ENCODE measurements at regions not wholly inside any gene's neighbourhood (a gene's known extent, or its start where the extent isn't known, plus 50 kb on each side); places are given as distances from the start of the nearest gene placed in this dataset.

DNA sequence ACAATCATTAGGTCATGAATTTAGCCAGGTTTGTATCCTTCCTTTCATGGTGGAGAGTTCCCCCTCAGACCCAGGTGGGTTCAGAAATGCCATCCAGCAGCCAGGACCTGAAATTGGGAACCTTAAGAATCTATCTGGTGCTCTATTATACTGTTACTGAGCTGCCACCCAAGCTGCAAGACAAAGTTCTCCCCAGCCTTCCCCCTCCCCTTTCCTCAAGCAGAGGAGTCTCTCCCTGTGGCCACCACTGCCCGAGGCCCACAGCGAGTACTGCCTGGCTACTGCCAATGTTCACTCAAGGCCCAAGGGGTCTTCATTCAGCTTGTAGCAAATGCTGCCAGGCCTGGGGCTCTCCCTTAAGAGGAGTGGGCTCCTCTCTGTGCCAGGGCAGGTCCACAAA lies 133.8 kb downstream of the TMEM38B start:
- no peak for DNase-seq (ENCODE audit: low read depth)
- no peak for TF ChIP-seq MYC (IDR thresholded peaks at IDR 0.05; ENCODE audit: low read depth, low read length)
- TF ChIP-seq, protein P1, sequence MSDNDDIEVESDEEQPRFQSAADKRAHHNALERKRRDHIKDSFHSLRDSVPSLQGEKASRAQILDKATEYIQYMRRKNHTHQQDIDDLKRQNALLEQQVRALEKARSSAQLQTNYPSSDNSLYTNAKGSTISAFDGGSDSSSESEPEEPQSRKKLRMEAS (IDR thresholded peaks at IDR 0.05; ENCODE audit: low read depth, low read length), result no peak
- no peak for TF ChIP-seq POLR2A (IDR thresholded peaks at IDR 0.05; ENCODE audit: extremely low read depth, insufficient read length)
- TF ChIP-seq, protein P2, sequence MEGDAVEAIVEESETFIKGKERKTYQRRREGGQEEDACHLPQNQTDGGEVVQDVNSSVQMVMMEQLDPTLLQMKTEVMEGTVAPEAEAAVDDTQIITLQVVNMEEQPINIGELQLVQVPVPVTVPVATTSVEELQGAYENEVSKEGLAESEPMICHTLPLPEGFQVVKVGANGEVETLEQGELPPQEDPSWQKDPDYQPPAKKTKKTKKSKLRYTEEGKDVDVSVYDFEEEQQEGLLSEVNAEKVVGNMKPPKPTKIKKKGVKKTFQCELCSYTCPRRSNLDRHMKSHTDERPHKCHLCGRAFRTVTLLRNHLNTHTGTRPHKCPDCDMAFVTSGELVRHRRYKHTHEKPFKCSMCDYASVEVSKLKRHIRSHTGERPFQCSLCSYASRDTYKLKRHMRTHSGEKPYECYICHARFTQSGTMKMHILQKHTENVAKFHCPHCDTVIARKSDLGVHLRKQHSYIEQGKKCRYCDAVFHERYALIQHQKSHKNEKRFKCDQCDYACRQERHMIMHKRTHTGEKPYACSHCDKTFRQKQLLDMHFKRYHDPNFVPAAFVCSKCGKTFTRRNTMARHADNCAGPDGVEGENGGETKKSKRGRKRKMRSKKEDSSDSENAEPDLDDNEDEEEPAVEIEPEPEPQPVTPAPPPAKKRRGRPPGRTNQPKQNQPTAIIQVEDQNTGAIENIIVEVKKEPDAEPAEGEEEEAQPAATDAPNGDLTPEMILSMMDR (IDR thresholded peaks at IDR 0.05; ENCODE audit: low read depth, low read length), result no peak
- H3K4me3 ChIP-seq (ENCODE audit: low read depth, low read length), result no peak overlapping the region

DNA sequence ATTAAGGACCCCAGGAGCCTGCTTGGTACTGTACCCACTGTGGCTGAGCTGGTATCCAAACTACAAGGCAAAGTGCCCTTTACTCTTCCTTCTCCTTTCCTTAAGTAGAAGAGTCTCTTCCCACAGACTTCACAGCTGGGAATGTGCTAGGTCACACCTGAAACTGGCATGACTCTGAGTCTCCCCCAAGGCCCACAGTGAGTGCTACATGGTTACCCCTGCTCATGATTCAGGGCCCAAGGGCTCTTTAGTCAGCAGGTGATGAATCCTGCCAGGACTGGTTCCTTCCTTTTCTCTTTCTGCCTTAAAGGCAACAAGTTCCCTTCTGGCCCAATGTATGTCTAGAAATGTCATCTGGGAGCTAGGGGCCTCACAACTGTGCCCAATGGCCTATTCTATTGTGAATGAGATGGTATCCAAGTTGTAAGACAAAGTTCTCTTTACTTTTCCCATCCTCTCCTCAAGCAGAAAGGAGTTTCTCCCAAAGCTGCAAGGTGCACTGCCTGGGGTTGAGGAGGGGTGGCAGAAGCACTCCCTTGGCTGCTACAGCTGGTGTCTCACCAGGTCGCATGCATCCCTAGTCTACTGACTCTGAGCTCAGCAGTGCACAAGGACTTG lies 134.4 kb downstream of the TMEM38B start:
- TF ChIP-seq POLR2A (IDR thresholded peaks at IDR 0.05; ENCODE audit: extremely low read depth, insufficient read length) (no peak), MYC (IDR thresholded peaks at IDR 0.05; ENCODE audit: low read depth, low read length) (no peak)
- TF ChIP-seq, protein P1 (IDR thresholded peaks at IDR 0.05; ENCODE audit: low read depth, low read length), result no peak
- TF ChIP-seq, protein P2 (IDR thresholded peaks at IDR 0.05; ENCODE audit: low read depth, low read length), result no peak
- no peak overlapping the region for H3K4me3 ChIP-seq (ENCODE audit: low read depth, low read length)

DNA sequence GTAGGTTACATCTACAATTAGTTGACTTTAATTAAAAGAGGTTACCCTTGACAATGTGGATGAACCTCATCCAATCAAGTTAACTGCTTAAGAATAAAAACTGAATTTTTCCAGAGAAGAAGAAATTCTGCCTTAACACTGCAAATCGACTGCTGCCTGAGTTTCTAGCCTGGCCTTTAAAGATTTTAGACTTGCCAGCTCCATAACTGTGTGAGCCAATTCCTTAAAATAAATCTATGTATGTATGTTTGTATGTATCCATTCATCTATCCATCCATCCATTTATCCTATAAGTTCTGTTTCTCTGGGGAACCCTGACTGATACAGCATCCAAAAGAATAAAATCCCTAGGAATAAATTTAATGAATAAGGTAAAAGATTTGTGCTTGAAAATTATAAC lies 136.1 kb downstream of the TMEM38B start:
- no peak overlapping the region for H3K4me3 ChIP-seq (ENCODE audit: low read depth, low read length)
- no peak for TF ChIP-seq POLR2A (IDR thresholded peaks at IDR 0.05; ENCODE audit: extremely low read depth, insufficient read length)
- DNase-seq (ENCODE audit: low read depth), result no peak

More for the DNA sequence above, 134.4 kb downstream of the TMEM38B start:
- DNase-seq (ENCODE audit: low read depth), result no peak

DNA sequence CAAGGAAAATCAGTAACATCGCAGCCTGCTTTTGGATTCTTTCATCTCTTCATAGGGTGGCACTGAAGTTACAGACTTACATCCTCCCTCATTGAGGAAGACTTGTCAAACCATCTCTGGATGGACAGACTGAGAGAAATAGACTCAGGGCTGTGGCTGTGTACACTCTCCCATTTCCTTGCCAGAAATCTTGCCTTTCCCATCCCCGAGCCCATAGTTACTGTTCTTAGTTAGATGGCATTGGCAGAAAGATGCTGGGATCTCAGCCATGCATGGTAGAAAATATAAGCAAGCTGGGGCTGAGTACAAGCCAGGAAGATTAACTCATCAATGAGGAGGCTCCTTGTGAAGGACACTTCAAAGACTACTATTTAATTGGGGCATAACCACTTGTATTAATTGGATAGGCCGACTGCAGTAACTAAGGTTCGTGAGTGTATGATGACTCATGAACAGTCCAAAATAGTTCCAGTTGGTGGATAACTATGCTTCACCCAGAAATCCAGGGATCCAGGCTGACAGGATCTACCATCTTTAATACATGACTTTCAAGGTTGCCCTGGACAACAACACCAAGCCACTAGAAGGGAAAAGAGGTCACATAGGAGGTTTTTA lies 137.9 kb downstream of the TMEM38B start:
- TF ChIP-seq, protein P2 (IDR thresholded peaks at IDR 0.05; ENCODE audit: low read depth, low read length), result no peak
- TF ChIP-seq POLR2A (IDR thresholded peaks at IDR 0.05; ENCODE audit: extremely low read depth, insufficient read length), result no peak
- no peak for TF ChIP-seq MYC (IDR thresholded peaks at IDR 0.05; ENCODE audit: low read depth, low read length)
- TF ChIP-seq, protein P1 (IDR thresholded peaks at IDR 0.05; ENCODE audit: low read depth, low read length), result no peak
- no peak overlapping the region for H3K4me3 ChIP-seq (ENCODE audit: low read depth, low read length)
- no peak for DNase-seq (ENCODE audit: low read depth)

DNA sequence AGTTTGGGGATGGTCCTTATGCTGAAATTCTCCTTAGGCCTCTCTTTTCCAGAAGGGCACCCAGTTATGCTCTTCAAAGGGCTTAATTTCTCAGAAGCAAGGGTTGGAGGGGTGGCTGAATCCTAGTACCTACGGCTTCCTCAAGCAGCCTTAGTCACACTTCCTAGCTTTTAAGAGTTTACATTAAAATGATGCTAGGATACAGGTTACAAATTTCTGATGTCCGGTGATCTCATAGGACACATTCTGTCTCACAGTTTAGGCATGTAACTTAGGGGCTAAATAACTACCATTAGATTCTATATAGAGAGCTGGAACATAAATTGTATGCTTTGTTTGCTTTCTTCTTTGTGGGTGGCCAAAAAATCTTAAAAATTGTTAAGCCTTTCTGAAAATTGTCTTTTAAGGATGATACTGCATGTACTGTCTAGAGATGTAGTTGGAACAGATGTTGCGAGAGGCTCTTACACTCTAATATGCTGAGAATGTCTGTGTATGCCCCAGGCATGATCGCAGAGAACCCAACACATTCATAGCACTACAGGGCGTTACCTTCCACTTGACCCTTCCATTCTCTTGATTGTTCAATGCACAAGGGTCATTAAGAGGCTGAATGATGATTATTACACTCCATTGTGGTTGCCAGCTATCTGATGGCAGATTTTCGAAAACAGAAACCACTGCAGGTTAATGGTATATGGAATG lies 139.1 kb downstream of the TMEM38B start:
- TF ChIP-seq POLR2A (IDR thresholded peaks at IDR 0.05; ENCODE audit: extremely low read depth, insufficient read length), result no peak
- TF ChIP-seq, protein P2 (IDR thresholded peaks at IDR 0.05; ENCODE audit: low read depth, low read length), result no peak
- TF ChIP-seq MYC (IDR thresholded peaks at IDR 0.05; ENCODE audit: low read depth, low read length), result no peak
- TF ChIP-seq, protein P1 (IDR thresholded peaks at IDR 0.05; ENCODE audit: low read depth, low read length), result no peak
- H3K4me3 ChIP-seq (ENCODE audit: low read depth, low read length), result no peak overlapping the region
- DNase-seq (ENCODE audit: low read depth), result no peak

DNA sequence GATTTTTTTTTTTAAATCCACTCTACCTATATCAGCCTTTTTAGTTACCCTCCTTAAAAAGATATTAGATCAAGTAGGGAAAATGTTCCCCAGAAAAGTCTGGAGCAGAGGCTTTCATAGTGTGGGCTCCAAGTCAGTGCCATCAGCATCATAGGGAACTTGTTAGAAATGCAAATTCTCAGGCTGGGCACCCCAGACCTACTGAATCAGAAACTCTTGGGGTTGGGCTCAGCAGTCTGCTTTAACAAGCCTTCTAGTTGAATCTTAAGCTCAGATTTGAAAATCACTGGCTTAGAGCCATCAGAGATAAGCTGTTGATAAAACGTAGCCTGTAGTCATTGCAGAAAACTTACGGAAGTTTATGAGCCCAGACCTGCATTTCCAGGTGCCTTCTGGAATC lies 140.1 kb downstream of the TMEM38B start:
- TF ChIP-seq, protein P1 (IDR thresholded peaks at IDR 0.05; ENCODE audit: low read depth, low read length), result no peak
- TF ChIP-seq MYC (IDR thresholded peaks at IDR 0.05; ENCODE audit: low read depth, low read length) (no peak), POLR2A (IDR thresholded peaks at IDR 0.05; ENCODE audit: extremely low read depth, insufficient read length) (no peak)
- TF ChIP-seq, protein P2 (IDR thresholded peaks at IDR 0.05; ENCODE audit: low read depth, low read length), result no peak
- H3K4me3 ChIP-seq (ENCODE audit: low read depth, low read length), result no peak overlapping the region
- no peak for DNase-seq (ENCODE audit: low read depth)

Measured in NB4 (cell line).